ENCODE measurements at regions not wholly inside any gene's neighbourhood (a gene's known extent, or its start where the extent isn't known, plus 50 kb on each side); places are given as distances from the start of the nearest gene placed in this dataset.

- no peak for FAIRE-seq
- WGBS (ENCODE audit: missing lambda C conversion rate): 23% methylated on average over 16 of the region's 17 CpGs
- POLR2A ChIA-PET: no interaction called here
These were observed 273.3 kb downstream of the BUD13 start for GRCh38 chr11:116499396-116500003.

GRCh38 chr11:116498161-116498560 lies 274.6 kb downstream of the BUD13 start:
- H3K4me1 ChIP-seq: no peaks in the 10 kb centered on the region
- H3K27ac ChIP-seq: no peak overlapping the region
- no peak overlapping the region for H3K4me2 ChIP-seq
- DNase-seq (ENCODE audit: low read depth in 1 of 2, low spot score in 1 of 2) (no peak), FAIRE-seq (no peak), ATAC-seq (no peak)
- TF ChIP-seq NPAS2 (CRISPR knock-in tag; IDR thresholded peaks at IDR 0.05; ENCODE audit: borderline replicate concordance) (no peak), POLR2AphosphoS2 (conservative IDR thresholded peaks at IDR 0.05; ENCODE audit: low read length) (no peak), CBX2 (IDR thresholded peaks at IDR 0.05; ENCODE audit: borderline replicate concordance, low read depth) (no peak), MAFK (IDR thresholded peaks at IDR 0.05; ENCODE audit: partially characterized antibody) (no peak), HMGXB4 (CRISPR knock-in tag; IDR thresholded peaks at IDR 0.05; ENCODE audit: borderline replicate concordance) (no peak), ZSCAN20 (CRISPR knock-in tag; IDR thresholded peaks at IDR 0.05) (no peak), JUN (IDR thresholded peaks at IDR 0.05) (no peak), MAZ (IDR thresholded peaks at IDR 0.05; ENCODE audit: borderline replicate concordance, low read depth, low read length) (no peak), KDM5A (IDR thresholded peaks at IDR 0.05) (no peak), FOSL2 (IDR thresholded peaks at IDR 0.05) (no peak), FOSL2 (CRISPR knock-in tag; IDR thresholded peaks at IDR 0.05) (no peak), PHF8 (IDR thresholded peaks at IDR 0.05; ENCODE audit: borderline replicate concordance, low read depth) (no peak), CEBPB (IDR thresholded peaks at IDR 0.05) (no peak), ATOH8 (CRISPR knock-in tag; IDR thresholded peaks at IDR 0.05; ENCODE audit: low read depth) (no peak), ZFP36 (IDR thresholded peaks at IDR 0.05; ENCODE audit: borderline replicate concordance, partially characterized antibody) (no peak)
- 47% methylated on average over 6 of the region's 6 CpGs for WGBS (ENCODE audit: missing lambda C conversion rate)
- no peak overlapping the region for H3K4me3 ChIP-seq
- H3K9me3 ChIP-seq: no peaks in the 10 kb centered on the region
- POLR2A ChIA-PET: no interaction called here
- CTCF ChIA-PET: interaction anchor here (1.1 to 2.3 kb wide), 2 partner anchors 13 kb away, joined by 4 to 11 read pairs; no protein-coding TSS in a partner anchor

More at GRCh38 chr11:116499396-116500003, 273.3 kb downstream of the BUD13 start:
- peak; percentile 68 to 95; a peak in 4 of 6 replicates for ATAC-seq
- H3K27ac ChIP-seq: no peak overlapping the region
- DNase-seq (ENCODE audit: low read depth in 1 of 2, low spot score in 1 of 2): peak; percentile 27 to 66
- CTCF ChIA-PET: interaction anchor here (0.7 to 2.3 kb wide), 9 partner anchors 11 to 224 kb away, joined by 3 to 11 read pairs (median 4); no protein-coding TSS in a partner anchor
- no peaks in the 10 kb centered on the region for H3K4me1 ChIP-seq
- no peak overlapping the region for H3K4me2 ChIP-seq
- no peak overlapping the region for H3K4me3 ChIP-seq
- no peaks in the 10 kb centered on the region for H3K9me3 ChIP-seq
- TF ChIP-seq CTCF (IDR thresholded peaks at IDR 0.05): peak; percentile 38
- TF ChIP-seq RAD21 (conservative IDR thresholded peaks at IDR 0.05 in 1 of 2, IDR thresholded peaks at IDR 0.05 in 1 of 2): peak; percentile 47 to 52
- TF ChIP-seq HDAC2 (IDR thresholded peaks at IDR 0.05): no peak
- 0 out of 3 replicates have a peak, but pooled peaks have one; percentile 24 for TF ChIP-seq SMC3 (IDR thresholded peaks at IDR 0.05)

- no peak overlapping the region for H3K27ac ChIP-seq
- ChIA-PET CTCF (no interaction called here), POLR2A (no interaction called here)
- H3K4me1 ChIP-seq: no peaks in the 10 kb centered on the region
- WGBS (ENCODE audit: missing lambda C conversion rate): 0% methylated on average over 2 of the region's 3 CpGs
- FAIRE-seq (no peak), DNase-seq (ENCODE audit: low read depth in 1 of 2, low spot score in 1 of 2) (no peak), ATAC-seq (no peak)
- H3K4me3 ChIP-seq: no peak overlapping the region
- H3K4me2 ChIP-seq: no peak overlapping the region
- H3K9me3 ChIP-seq: no peaks in the 10 kb centered on the region
- TF ChIP-seq RARB (CRISPR knock-in tag; IDR thresholded peaks at IDR 0.05): no peak
- TF ChIP-seq USF2 (IDR thresholded peaks at IDR 0.05): no peak
- no peak for TF ChIP-seq HMGXB4 (CRISPR knock-in tag; IDR thresholded peaks at IDR 0.05; ENCODE audit: borderline replicate concordance)
- no peak for TF ChIP-seq JUNB (IDR thresholded peaks at IDR 0.05)
- no peak for TF ChIP-seq POLR2A (IDR thresholded peaks at IDR 0.05; ENCODE audit: low read length)
- TF ChIP-seq CBX2 (IDR thresholded peaks at IDR 0.05; ENCODE audit: borderline replicate concordance, low read depth): no peak
- TF ChIP-seq HEYL (CRISPR knock-in tag; IDR thresholded peaks at IDR 0.05): no peak
- no peak for TF ChIP-seq CTCF (IDR thresholded peaks at IDR 0.05)
- TF ChIP-seq JUN (IDR thresholded peaks at IDR 0.05): no peak
- no peak for TF ChIP-seq MAZ (IDR thresholded peaks at IDR 0.05; ENCODE audit: borderline replicate concordance, low read depth, low read length)
These were observed 280.2 kb downstream of the BUD13 start for GRCh38 chr11:116492600-116492999.
